HG02973 (cell line): ENCODE measurements at regions not wholly inside any gene's neighbourhood (a gene's known extent, or its start where the extent isn't known, plus 50 kb on each side); places are given as distances from the start of the nearest gene placed in this dataset.

Experiments used
- ATAC-seq: cut with Tn5 transposase; IDR thresholded peaks from one replicate; pipeline ENCODE4 v1.9.1; 2021; ENCODE audit warnings: moderate library complexity; ENCODE audit not compliant: unreplicated experiment

DNA sequence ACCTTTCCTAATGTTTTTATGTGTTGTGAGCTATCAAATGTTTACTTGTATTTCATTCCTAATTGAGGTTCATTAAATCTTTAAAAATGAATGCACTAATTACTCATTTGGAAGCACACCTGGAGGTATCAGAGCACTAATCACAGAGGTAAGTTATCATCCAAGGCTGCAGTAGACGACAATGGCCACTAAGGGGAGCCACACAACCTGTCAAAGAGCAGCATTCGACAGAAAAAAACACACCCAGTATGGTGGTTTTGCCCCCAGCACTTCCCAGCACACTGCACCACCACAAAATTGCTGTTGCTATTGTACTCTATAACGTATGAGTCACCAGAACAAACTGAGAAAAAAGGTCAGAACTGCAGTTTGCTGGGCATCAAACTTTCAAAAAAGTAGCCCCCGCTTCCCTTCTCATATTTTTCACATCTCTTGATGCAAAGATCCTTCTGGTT, 205.9 kb upstream of the IGF1R start:
- peak; percentile 64 for ATAC-seq

DNA sequence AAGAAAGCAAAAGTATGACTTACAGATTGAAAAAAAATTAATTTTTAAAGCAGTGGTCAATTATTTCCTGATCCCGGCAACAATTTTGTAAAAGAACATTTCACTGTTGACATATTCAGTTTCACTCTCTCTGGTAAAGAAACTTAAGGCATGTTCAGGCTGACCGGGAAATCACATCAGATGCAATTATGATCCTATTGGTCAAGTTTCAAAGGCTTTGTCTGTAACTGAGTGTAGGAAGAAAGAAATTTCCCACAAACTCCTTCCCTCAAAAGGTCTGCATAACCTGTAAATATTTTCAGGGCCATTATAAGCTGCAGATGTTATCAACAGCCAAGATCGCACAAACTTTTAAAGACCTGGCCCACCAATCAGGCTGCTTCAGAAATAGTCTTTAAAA, 205.4 kb upstream of the IGF1R start:
- no peak for ATAC-seq

DNA sequence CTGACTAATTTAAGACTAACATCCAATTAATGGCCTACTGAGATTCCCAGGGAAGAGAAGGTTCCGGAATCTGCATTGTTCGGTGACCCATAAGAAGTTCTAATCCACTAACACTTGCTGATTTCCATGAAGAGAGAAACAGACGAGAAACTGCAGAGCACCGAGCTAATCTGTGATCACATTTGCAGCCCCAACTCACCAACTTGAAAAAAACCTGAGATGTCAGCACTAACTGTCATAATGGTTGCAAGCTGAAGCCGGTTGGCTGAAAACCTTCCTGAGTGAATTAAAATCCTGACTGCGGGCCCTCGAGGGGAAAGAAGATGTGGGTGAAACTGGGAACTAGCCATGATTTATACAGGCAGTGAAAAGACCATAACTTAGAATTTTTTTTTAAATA, 204.8 kb upstream of the IGF1R start:
- ATAC-seq, result no peak

DNA sequence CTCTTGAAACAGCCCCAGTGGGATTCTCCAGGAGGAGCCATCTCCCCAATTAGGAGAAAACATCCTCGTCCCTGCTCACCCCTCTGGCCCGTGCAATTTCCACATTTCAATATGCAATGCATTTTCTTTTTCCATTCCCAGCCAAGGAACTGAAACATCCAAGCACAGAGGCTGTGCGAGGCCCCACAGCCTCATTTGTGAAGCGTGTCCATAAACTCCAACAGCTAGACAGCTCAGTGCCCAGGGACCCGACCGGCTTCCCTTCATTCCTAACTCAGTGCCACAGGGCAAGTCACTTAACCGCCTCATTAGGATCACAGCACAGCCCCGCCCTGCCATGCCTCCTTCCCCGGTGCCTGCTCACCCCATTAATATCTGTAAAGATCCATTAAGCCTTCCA, 204.2 kb upstream of the IGF1R start:
- no peak for ATAC-seq

DNA sequence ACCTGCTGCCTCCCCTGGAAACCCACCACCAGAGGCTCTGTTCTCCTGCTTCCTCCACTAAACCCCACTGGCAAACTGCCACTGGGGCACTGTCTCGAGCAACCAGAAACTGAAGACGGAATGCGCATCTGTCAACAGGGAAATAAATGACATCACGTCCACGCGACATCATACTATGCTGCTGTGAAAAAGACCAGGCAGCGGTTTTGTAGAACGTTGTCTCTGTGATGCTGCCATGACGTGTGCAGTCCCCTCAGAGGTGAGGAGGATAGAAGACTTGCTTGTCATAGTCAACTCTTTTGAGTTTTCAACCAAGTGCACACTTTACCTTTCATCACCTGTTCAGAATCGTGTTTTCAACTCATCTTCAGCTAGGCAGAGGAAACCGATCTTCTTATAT, 203.0 kb upstream of the IGF1R start:
- no peak for ATAC-seq

DNA sequence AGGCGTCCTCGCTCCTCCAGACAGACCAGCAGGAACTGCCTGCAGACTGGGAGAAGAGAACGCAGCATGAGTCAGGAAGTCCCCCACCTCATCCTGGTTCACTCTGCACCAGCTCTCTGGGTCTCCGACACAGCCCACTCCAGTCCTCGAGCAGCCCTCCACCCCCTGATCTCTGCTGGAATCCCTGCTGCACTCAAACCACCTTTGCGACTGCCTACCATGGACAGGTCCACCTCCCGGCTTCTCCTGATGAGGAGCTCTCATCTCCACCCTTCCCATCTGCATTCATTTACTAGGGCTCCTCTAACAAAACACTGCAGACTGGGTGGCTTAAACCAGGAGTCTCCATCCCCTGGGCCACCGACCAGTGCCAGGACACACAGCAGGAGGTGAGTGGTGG, 202.3 kb upstream of the IGF1R start:
- no peak for ATAC-seq

DNA sequence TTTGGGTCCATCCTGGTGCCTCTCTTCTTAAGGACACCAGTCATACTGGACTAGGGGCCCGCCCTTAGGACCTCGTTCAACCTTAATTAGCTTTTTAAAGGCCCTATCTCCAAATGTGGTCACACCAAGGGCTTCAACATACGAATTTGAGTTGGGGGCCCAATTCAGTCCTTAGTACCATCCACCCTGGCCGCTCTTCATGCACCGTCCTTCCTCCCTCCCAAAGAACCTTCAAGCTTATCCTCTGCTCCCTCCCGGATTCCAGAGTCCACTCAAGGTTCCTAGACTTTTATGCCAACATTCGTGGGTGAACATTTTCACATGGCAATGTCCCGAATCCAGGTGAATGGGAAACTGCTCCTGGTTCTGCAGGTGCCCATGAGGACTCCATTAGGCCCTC, 201.3 kb upstream of the IGF1R start:
- no peak for ATAC-seq

DNA sequence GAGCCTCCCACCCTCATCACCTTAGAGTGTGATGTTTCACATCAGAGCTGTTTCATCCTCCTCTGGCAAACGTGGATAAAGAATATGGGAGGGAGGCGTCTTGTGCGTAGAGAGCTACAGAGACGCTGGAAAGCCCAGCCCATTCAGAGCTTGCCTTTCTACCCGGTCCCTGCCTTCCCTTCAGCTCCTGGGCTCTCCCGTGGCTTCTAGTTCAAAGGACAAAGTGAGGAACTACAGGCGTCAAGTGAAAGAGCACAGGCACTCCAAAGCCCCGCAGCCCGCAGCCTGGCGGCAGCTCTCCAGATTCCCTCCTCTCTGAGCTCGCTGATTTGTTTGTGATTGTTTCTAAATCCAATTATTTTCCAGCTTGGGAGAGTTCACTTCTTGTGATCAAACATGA, 197.1 kb upstream of the IGF1R start:
- no peak for ATAC-seq

DNA sequence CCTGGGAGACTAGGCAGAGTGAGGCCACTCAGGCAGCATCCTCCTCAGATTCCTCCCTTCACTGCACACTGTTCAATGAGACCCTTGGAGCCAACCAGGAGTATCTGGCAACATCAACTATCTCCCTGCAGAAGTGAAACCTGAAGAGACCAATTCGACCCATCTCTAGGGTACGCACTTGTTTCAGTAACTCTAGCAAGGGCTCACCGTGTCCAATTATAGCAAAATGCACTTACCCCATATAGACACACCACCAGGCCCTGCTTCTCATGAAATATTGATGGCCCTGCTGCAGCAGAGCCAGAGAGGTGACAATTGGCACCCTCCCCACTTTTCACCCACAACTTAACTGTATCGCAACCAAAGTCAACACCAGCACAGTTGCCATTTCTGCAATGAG, 196.1 kb upstream of the IGF1R start:
- ATAC-seq, result no peak

DNA sequence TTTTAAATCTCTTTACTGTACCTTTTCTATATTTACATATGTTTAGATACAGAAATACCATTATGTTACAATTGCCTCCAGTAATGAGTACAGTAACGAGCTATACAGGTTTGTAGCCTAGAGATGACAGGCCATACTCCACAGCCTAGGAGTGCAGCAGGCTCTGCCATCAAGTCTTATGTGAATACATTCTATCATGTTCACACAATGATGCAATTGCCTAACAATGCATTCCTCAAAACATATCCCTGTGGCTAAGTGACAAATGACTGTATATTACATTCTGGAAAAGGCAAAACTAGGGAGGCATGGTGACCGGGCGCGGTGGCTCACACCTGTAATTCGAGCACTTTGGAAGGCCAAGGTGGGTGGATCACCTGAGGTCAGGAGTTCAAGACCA, 192.4 kb upstream of the IGF1R start:
- ATAC-seq, result no peak

DNA sequence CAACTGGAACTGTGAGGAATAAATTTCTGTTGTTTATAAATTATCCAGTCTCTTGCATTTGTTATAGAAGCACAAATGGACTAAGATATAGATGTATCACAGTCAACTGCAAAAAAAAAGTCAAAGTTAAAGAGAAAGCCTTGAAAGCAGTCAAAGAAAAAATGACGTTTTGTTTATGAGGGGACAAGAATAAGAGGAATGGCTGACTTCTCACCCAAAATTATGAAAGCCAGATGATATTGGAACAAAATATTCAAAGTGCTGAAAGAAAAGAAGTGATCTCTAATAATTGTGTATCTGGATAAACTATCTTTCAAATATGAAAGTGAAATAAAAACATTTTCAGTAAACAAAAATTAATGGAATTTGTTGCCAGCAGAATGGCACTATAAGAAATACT, 171.8 kb upstream of the IGF1R start:
- ATAC-seq, result no peak

DNA sequence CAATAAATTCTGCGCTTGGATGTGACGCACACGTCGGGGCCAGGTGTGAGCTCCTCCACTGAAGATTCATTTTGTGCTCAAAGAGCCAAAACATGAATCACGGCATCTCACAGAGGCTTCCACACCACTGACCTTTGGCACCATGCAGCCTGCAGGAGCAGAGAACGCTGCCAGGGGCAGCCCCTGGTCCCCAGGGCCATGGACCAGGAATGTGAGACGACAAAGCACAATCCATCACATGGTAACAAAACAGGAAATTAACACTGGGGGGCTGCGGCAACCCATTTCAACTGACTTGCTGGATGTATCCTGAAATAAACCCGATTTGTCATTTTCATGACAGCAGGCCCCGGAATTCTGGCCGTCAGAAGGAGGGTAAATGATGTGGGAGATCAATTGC, 167.5 kb upstream of the IGF1R start:
- no peak for ATAC-seq

DNA sequence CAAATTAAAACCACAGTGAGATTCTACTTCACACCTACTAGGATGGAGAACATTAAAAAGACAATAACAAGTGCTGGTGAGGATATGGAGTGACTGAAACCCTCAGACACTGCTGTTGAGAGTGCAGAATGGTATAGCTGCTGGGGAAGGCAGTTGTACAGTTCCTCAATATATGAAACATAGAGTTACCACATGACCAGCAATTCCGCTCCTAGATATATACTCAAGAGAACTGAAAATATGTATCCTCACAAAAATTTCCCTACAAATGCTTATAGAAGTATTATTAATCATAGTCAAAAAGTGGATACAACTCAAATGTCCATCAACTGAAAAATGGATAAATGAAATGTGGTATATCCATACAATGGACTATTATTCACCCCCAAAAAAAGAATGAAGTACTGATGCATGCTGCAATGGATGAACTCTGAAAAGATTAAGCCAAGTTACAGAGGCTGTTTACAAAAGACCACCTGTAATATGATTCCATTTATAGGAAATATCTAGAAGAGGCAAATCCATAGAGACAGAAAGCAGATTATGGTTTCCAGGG, 164.7 kb upstream of the IGF1R start:
- ATAC-seq, result no peak

DNA sequence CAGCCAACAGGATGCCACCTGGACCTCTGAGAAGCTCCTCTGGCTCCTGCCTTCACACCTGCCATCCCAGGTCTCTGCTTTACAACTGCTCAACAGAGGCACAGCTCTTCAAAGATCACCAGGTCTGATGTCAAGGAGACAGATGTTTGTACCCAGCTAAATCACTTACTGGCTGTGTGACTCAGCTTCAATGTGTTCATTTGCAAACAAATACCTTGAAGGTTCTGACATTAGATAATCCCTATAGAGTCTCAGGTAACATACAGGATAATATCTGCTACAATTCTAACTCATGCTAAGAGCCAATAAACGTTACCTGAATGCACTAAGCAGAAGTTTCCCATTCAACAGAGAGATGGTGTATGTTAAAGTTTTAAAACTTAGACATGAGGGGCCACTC, 163.4 kb upstream of the IGF1R start:
- no peak for ATAC-seq

DNA sequence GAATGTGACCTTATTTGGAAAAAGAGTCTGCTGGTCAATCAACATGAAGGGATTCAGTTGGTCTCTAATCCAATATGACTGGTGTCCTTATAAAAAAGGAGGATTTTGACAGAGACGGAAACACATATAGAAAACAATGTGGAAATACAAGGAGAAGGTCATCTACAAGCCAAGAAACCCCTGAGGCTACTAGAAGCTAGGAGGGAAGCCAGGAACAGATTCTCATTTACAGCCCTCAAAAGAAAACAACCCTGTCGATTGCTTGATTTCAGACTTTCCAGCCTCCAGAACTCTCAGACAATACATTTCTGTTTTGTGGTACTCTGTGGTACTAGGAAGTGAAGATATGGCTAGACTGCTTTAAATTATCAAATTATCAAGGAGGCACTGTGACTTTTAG, 162.9 kb upstream of the IGF1R start:
- no peak for ATAC-seq

DNA sequence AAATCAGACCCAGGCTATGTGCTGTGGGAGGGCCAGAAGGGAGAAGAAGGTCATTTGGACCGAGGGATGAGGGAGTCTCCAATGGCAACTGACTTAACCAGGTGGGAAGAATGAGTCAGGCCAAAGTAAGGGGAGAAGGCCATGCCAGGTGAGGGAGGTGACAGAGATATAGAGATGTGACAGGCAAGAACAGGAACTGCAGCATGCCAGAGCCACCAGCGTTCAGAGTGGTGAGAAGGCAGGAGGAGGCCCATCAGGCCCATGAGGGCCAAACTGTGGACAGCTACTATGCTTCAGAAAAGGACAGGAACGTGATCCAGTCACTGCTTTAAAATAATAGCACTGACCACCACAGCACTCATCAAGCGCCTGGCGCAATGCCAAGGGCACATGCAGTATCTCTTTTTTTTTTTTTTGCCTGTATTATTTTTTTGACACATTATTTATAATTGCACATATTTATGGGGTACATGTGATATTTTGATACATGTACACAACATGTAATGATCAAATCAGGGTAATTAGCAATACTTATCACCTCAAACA, 154.3 kb upstream of the IGF1R start:
- no peak for ATAC-seq

DNA sequence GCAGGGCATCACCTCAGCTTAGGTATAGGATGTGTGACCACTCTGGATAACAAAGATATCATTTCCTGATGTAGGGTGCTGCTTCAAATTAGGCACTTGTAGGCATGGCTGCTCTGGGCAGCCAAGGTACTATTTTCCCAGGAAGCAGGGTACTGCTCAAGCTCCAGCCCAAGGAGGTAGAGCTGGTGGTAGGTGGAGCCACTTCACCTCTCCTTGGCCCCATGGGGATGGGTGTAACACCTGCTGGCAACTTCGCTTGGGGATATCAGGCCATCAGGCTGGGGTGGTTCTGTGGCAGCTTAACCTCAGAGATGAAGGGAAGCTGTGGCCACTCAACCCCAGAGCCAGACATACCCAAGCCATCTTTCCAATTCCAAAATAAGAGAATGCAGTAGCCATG, 147.1 kb upstream of the IGF1R start:
- ATAC-seq, result no peak

DNA sequence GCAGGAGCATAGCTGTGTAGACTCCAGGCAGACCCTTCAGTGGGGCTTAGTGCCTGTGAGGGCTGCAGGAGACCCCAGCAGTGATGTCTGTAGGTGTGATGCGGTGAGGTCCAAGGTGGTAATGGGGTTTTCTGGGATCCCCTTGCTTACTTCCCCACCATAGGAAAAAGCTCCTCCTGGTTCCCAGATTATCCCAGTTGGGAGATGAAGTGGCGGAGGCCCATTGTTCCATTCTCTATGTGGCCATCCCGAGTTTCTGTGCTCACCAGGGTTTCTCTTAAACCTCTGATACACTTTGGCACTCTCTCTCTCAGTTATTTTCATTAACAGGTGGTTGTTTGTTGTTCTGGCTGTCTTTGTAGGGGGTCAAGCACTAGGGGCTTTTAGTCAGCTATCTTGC, 146.7 kb upstream of the IGF1R start:
- ATAC-seq, result no peak

DNA sequence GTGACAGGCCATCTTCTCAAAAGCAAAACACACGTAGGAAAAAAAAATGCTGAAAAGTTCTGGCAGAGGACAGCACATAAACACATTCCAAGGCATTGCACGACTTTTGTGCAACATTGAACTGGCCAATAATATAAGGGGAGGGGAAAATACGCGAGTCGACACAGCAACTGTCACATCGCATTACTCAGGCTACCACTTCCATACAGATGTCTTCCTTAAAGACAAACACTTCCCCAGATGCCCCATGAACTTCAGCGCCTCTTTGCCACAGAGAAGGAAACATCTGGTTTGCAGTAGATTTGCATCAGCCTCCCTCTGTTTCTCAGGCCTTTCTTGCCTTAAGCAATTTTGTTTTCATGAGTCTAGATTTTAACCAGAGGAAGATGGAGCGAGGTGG, 144.4 kb upstream of the IGF1R start:
- no peak for ATAC-seq

DNA sequence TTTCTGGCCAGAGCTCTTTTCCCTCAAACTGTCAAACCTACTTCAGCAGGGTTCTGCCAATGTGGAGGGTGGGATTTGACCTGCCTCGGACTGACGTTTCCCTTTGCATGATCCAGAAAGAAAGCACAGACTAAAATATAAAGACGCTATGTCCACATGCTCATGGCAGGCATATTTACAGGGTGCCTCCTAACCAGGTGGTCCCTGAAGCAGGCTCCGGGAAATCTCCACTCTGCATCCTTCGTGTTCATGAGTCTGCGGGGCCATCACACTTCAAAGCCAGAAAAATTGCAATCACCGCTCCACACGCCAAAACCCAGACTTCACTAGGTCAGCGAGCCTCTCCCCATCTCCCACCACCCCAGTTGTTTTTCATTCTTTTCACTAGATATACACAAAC, 143.3 kb upstream of the IGF1R start:
- ATAC-seq, result no peak

DNA sequence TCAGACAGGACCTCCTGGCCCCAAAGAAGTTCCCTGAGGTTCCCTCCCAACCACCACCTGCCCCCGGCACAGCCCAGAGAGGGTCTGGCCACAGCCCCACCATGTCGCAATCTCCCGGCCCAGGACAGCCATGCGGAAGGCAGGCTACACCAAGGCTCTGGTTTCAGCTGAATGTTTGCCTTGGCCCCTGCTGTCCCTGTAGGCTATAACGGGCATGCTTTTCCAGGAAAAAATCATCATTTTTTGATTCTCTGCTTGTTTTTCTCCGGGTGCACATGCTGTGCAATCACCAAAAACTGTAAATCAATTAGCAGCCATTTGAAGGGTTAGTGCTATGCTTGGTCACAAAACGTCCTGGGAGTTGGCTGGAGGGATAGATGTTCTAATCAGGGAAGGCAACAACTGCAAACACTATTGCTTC, 142.7 kb upstream of the IGF1R start:
- no peak for ATAC-seq

DNA sequence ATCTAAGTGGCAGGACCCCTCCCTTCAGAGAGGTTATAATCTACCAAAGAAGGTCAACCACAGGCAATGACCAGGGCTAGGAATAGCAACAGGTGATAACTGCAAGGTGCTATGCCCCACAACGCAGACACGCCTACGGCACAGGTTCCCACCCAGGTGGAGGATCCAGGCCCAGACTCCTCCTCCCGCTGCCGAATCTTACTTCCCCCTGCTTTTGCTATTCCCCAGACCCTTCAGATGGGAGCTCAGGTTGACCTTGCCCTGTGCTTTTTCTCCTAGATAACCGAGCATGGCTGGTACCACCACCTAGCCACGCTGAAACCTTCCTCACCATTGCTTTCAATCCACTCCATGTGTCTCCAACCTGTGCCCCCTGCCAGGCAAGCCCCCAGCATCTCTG, 142.2 kb upstream of the IGF1R start:
- ATAC-seq, result no peak

DNA sequence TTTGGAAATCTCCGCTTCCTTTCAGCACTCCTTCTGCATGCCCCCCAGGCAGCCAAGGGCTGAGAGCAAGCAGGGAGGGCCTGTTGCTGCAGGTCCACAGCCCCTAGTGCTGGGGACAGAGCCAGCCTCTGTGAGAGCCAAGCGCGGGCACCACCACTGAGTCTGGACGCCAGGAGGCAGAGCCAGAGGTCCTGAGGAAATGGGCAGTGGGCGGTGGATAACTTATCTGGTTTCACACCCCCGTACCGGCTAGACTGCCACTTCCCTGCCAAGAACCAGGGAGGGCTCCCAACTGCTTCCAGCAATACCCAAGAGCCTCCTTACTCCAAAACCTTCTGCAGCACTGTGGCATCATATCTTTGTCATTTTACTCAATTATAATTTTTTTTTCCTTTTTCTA, 141.6 kb upstream of the IGF1R start:
- ATAC-seq, result no peak
